Upper lobe of left lung (tissue), 4 donors: ENCODE measurements at regions not wholly inside any gene's neighbourhood (a gene's known extent, or its start where the extent isn't known, plus 50 kb on each side); places are given as distances from the start of the nearest gene placed in this dataset.

ENCODE experiments used
- POLR2A ChIP-seq, 4 donors: fragments of 450-650 bp; IDR thresholded peaks; one replicate each; pipeline ENCODE4 v1.5.1; 2016 to 2017; ENCODE audit warnings: antibody characterized with exemption in 4 of 4, mild to moderate bottlenecking in 2 of 4
- TF ChIP-seq, protein P1 (sequence below), 6 experiments: fragments of 450-650 bp in 4 of 6; fragments of 200-600 bp in 2 of 6; sonication (generic) in 2 of 6; IDR thresholded peaks; one replicate each; pipeline ENCODE4 v1.5.1; 2016 to 2019; ENCODE audit warnings: antibody characterized with exemption in 6 of 6

DNA sequence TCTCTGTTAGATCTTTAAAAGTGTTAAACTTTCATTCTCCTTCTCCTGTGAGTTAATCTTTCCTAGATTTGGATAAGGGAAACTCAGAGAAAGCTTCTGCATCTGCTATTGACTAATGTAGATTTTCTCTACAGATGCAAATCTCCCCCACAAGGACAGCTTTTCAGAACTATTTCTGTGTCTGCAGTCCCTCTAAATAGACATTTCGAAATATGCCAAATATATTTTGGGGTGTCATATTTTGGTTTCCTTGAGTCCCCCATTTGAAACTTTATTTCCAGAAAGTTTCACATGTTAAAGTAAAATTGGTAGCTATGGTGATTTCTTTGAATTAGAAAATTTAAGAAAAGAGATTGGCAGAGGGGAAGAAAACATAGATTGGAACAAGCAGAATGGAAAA is 852.3 kb upstream of the ALCAM start:
- TF ChIP-seq, protein P1, sequence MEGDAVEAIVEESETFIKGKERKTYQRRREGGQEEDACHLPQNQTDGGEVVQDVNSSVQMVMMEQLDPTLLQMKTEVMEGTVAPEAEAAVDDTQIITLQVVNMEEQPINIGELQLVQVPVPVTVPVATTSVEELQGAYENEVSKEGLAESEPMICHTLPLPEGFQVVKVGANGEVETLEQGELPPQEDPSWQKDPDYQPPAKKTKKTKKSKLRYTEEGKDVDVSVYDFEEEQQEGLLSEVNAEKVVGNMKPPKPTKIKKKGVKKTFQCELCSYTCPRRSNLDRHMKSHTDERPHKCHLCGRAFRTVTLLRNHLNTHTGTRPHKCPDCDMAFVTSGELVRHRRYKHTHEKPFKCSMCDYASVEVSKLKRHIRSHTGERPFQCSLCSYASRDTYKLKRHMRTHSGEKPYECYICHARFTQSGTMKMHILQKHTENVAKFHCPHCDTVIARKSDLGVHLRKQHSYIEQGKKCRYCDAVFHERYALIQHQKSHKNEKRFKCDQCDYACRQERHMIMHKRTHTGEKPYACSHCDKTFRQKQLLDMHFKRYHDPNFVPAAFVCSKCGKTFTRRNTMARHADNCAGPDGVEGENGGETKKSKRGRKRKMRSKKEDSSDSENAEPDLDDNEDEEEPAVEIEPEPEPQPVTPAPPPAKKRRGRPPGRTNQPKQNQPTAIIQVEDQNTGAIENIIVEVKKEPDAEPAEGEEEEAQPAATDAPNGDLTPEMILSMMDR (IDR thresholded peaks at IDR 0.05), result no peak
- TF ChIP-seq POLR2A (IDR thresholded peaks at IDR 0.05), result no peak
